Trophoblast cell (in vitro differentiated cells and primary cell): ENCODE measurements at regions not wholly inside any gene's neighbourhood (a gene's known extent, or its start where the extent isn't known, plus 50 kb on each side); places are given as distances from the start of the nearest gene placed in this dataset.
A peak's percentile ranks its signal among the peaks of the same experiment; 100 is the strongest.

Experiments
- DNase-seq, 2 donors: peaks; one replicate each; pipeline ENCODE4 v3.0.0-alpha.2; 2016
- H2AFZ ChIP-seq: 2 replicates; pipeline ENCODE4 v1.6.1; 2013; ENCODE audit warnings: low read length, moderate library complexity, mild to moderate bottlenecking; ENCODE audit not compliant: insufficient read depth, poor library complexity
- H2AK5ac ChIP-seq: 2 replicates; pipeline ENCODE4 v1.6.1; 2013; ENCODE audit warnings: mild to moderate bottlenecking, low read length
- H2BK120ac ChIP-seq: 2 replicates; pipeline ENCODE4 v1.6.1; 2013; ENCODE audit warnings: low read length, mild to moderate bottlenecking, moderate library complexity; ENCODE audit not compliant: insufficient read depth, poor library complexity
- H2BK12ac ChIP-seq: 2 replicates; pipeline ENCODE4 v1.6.1; 2013; ENCODE audit warnings: mild to moderate bottlenecking, low read length, moderate library complexity
- H2BK5ac ChIP-seq: 2 replicates; pipeline ENCODE4 v1.6.1; 2013; ENCODE audit warnings: low read length, low read depth, moderate library complexity, mild to moderate bottlenecking; ENCODE audit not compliant: poor library complexity
- H3K14ac ChIP-seq: 2 replicates; pipeline ENCODE4 v1.6.1; 2013; ENCODE audit warnings: mild to moderate bottlenecking, low read length
- H3K18ac ChIP-seq: 2 replicates; pipeline ENCODE4 v1.6.1; 2013; ENCODE audit warnings: mild to moderate bottlenecking, low read length
- H3K23ac ChIP-seq: 2 replicates; pipeline ENCODE4 v1.6.1; 2013; ENCODE audit warnings: low read length
- H3K27ac ChIP-seq: 2 replicates; pipeline ENCODE4 v1.5.1; 2013; ENCODE audit warnings: low read depth, mild to moderate bottlenecking, inconsistent platforms, low read length, moderate library complexity
- H3K27me3 ChIP-seq: 2 replicates; pipeline ENCODE4 v1.6.1; 2013; ENCODE audit warnings: inconsistent platforms, mild to moderate bottlenecking, low read length, moderate library complexity; ENCODE audit not compliant: insufficient read depth
- H3K36me3 ChIP-seq, 2 experiments: 1 replicate in 1 of 2; 2 replicates in 1 of 2; pipeline ENCODE4 v1.6.1; 2013; ENCODE audit warnings: low read length in 2 of 2, mild to moderate bottlenecking in 2 of 2, moderate library complexity in 1 of 2; ENCODE audit not compliant: insufficient read depth in 2 of 2, control insufficient read depth in 1 of 2
- H3K4ac ChIP-seq: 2 replicates; pipeline ENCODE4 v1.6.1; 2013; ENCODE audit warnings: low read depth, mild to moderate bottlenecking, low read length, moderate library complexity
- H3K4me1 ChIP-seq, 2 experiments: 1 replicate in 1 of 2; 2 replicates in 1 of 2; pipeline ENCODE4 v1.6.1; 2013; ENCODE audit warnings: low read length in 2 of 2, mild to moderate bottlenecking in 2 of 2, moderate library complexity in 1 of 2; ENCODE audit not compliant: insufficient read depth in 2 of 2, control insufficient read depth in 1 of 2
- H3K4me2 ChIP-seq: 2 replicates; pipeline ENCODE4 v1.6.1; 2013; ENCODE audit warnings: inconsistent platforms, mild to moderate bottlenecking, low read length, moderate library complexity
- H3K4me3 ChIP-seq: 2 replicates; pipeline ENCODE4 v1.5.1; 2013; ENCODE audit warnings: mild to moderate bottlenecking, low read depth, low read length, inconsistent platforms
- H3K79me1 ChIP-seq: one replicate; pipeline ENCODE4 v1.6.1; 2013; ENCODE audit warnings: low read length
- H3K79me2 ChIP-seq: 2 replicates; pipeline ENCODE4 v1.6.1; 2013; ENCODE audit warnings: low read length, mild to moderate bottlenecking; ENCODE audit not compliant: control insufficient read depth, insufficient read depth, poor library complexity
- H3K9ac ChIP-seq: 2 replicates; pipeline ENCODE4 v1.6.1; 2013; ENCODE audit warnings: mild to moderate bottlenecking, low read length
- H3K9me3 ChIP-seq: 2 replicates; pipeline ENCODE4 v1.6.1; 2013; ENCODE audit warnings: low read depth, mild to moderate bottlenecking, control low read depth, inconsistent platforms, low read length; ENCODE audit not compliant: insufficient read depth
- H4K12ac ChIP-seq: 2 replicates; pipeline ENCODE4 v1.6.1; 2013; ENCODE audit warnings: low read depth, mild to moderate bottlenecking, low read length, moderate library complexity
- H4K8ac ChIP-seq: 2 replicates; pipeline ENCODE4 v1.6.1; 2013; ENCODE audit warnings: low read depth, mild to moderate bottlenecking, low read length, moderate library complexity
- H4K91ac ChIP-seq: one replicate; pipeline ENCODE4 v1.6.1; 2013; ENCODE audit warnings: low read depth, mild to moderate bottlenecking, low read length, moderate library complexity
- WGBS: extraction: QIAGEN DNeasy Blood & Tissue Kit; methylation state at CpG from one replicate; pipeline ENCODE4 v1.1.7; 2013; ENCODE audit warnings: missing lambda C conversion rate; ENCODE audit not compliant: insufficient read length, insufficient coverage; ENCODE audit errors: extremely low coverage; 5-methylcytosine and 5-hydroxymethylcytosine counted together

DNA sequence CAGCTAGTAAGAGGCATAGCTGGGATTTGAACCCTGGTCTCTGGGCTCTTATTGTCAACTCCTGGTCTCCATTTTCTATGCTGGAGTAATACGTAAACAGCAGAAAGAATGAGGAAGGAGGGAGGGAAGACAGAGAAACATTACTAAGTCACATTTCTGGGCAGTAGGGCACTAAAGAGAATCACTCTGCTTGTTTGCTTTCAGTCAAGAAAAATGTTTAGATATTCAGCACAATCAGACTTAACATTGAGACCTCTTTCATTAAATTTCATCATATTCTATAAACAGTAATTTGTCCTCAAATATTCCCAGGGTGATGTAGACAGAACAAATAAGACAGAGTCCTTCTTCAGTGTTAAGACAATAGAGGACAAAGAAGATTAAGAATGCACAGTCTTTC, 67.7 kb upstream of the BNC1 start:
- no peaks in the 10 kb centered on the region for H3K36me3 ChIP-seq
- H2AK5ac ChIP-seq = no peak overlapping the region
- H3K9ac ChIP-seq = no peak overlapping the region
- peak overlapping the region; percentile 43 for H4K8ac ChIP-seq
- H3K79me1 ChIP-seq = peaks cover 7% of the 10 kb centered on the region
- H4K12ac ChIP-seq = no peak overlapping the region
- no peak overlapping the region for H2AFZ ChIP-seq
- H3K27ac ChIP-seq = peak overlapping the region; percentile 57
- peak overlapping the region; percentile 62 for H2BK120ac ChIP-seq
- DNase-seq = no peak
- peaks cover 3 to 8% of the 10 kb centered on the region in 2 experiments for H3K4me1 ChIP-seq
- no peak overlapping the region for H2BK12ac ChIP-seq
- no peak overlapping the region for H3K4ac ChIP-seq
- H3K18ac ChIP-seq = no peak overlapping the region
- H3K4me2 ChIP-seq = no peak overlapping the region
- H3K9me3 ChIP-seq = no peaks in the 10 kb centered on the region
- no peak overlapping the region for H3K14ac ChIP-seq
- no peak overlapping the region for H2BK5ac ChIP-seq
- H3K79me2 ChIP-seq = peaks cover 2% of the 10 kb centered on the region
- no peak overlapping the region for H3K4me3 ChIP-seq
- WGBS = no CpG with 5 or more reads among the region's 1 CpG
- peak overlapping the region; percentile 37 for H4K91ac ChIP-seq
- no peak overlapping the region for H3K23ac ChIP-seq
- H3K27me3 ChIP-seq = no peaks in the 10 kb centered on the region

DNA sequence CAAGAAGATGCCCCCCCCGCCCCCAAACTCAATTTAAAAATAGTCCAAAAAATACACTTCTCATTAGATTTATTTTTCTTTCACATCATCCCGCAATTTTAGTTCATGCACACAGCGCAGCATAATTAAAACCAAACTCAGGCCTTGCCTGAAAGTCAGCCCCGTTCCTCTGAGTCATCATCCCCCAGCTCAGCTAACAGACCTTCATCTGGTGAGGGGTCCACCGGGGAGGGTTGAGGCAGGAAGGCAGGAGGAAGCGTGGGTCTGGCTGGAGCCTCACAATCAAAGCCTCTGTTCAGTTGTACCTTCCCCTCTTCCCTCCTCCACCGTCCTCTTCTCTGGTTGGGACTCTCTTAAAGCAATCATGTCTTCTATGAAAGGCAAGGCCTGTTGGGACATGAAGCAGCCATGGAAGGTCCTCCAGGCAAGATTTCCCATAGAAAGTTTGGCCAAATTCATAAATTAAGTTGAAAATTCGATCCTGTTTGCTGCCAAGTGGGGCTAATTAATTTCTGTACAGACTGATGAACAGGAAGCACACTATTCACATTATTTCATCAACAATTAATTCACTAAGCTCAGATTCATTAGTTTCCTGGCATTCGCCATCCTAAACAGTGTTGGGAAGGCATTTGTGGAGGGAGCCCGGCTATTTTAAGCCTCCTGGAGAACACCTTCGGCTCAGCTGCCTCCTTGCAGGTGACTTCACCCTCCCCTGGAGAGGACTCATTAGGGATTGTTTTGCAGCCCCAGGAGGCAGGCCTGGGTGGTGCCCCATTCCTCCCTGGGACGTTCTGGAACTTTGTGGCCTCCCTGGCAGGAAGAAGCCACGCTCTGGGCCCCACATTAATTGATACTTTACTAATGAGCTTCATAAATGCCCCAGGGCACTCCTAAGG, 72.3 kb upstream of the BNC1 start:
- Histone ChIP-seq H4K91ac (no peak overlapping the region), H2AFZ (no peak overlapping the region), H3K23ac (no peak overlapping the region), H2BK120ac (no peak overlapping the region), H3K4ac (no peak overlapping the region), H4K12ac (no peak overlapping the region), H2BK5ac (peak overlapping the region; percentile 27), H3K79me2 (peaks cover 2% of the 10 kb centered on the region), H3K14ac (peak overlapping the region; percentile 8), H2AK5ac (no peak overlapping the region), H3K4me3 (no peak overlapping the region), H3K4me1 (peaks cover 3 to 8% of the 10 kb centered on the region in 2 experiments), H3K9ac (no peak overlapping the region), H3K79me1 (peaks cover 9% of the 10 kb centered on the region), H3K27ac (no peak overlapping the region), H3K9me3 (no peaks in the 10 kb centered on the region), H3K18ac (no peak overlapping the region), H3K36me3 (no peaks in the 10 kb centered on the region), H2BK12ac (peak overlapping the region; percentile 77), H3K27me3 (no peaks in the 10 kb centered on the region), H4K8ac (peak overlapping the region; percentile 35), H3K4me2 (no peak overlapping the region)
- WGBS = 100% methylated on average over 1 of the region's 13 CpGs
- no peak for DNase-seq

DNA sequence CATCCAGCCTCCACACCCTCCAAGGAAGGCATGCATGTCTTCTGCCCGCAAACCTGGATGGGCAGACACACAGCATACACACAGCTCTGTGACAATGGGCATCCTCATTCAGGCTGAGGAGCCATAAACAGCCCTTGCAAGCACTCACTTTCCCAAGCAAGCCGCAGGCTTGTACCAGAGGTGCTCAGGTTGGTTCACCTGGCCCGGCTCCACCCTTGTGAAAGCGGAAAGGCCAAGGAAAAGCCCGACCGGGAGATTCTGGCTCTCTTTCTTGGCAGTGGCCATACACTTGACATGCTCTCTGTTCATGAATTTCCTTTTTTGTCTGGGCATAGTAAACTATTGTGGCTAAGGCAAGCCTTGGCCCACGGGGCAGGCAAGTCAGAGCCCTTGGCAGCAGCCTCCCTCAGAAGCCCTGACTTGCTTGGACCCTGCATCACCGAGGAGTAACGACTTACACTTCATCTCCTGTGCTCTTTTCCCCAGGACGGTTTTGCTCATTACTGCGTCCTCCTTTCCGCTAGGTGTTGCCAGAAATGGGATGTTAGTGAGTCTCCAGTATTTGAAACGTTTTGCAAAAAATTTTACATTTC, 74.6 kb upstream of the BNC1 start:
- no peak overlapping the region for H3K18ac ChIP-seq
- H3K27me3 ChIP-seq = no peaks in the 10 kb centered on the region
- H3K9ac ChIP-seq = no peak overlapping the region
- no peak overlapping the region for H2BK5ac ChIP-seq
- H3K4me1 ChIP-seq = peaks cover 3% of the 10 kb centered on the region in 2 experiments
- H3K14ac ChIP-seq = no peak overlapping the region
- peaks cover 5% of the 10 kb centered on the region for H3K79me1 ChIP-seq
- no peak overlapping the region for H4K91ac ChIP-seq
- no peaks in the 10 kb centered on the region for H3K79me2 ChIP-seq
- no CpG with 5 or more reads among the region's 13 CpGs for WGBS
- H3K9me3 ChIP-seq = no peaks in the 10 kb centered on the region
- no peak overlapping the region for H4K8ac ChIP-seq
- H3K4ac ChIP-seq = no peak overlapping the region
- H2AK5ac ChIP-seq = no peak overlapping the region
- H2BK120ac ChIP-seq = no peak overlapping the region
- H3K27ac ChIP-seq = no peak overlapping the region
- no peak overlapping the region for H3K23ac ChIP-seq
- no peak overlapping the region for H3K4me2 ChIP-seq
- H2BK12ac ChIP-seq = no peak overlapping the region
- no peak overlapping the region for H3K4me3 ChIP-seq
- H4K12ac ChIP-seq = no peak overlapping the region
- no peaks in the 10 kb centered on the region for H3K36me3 ChIP-seq
- no peak for DNase-seq
- no peak overlapping the region for H2AFZ ChIP-seq

DNA sequence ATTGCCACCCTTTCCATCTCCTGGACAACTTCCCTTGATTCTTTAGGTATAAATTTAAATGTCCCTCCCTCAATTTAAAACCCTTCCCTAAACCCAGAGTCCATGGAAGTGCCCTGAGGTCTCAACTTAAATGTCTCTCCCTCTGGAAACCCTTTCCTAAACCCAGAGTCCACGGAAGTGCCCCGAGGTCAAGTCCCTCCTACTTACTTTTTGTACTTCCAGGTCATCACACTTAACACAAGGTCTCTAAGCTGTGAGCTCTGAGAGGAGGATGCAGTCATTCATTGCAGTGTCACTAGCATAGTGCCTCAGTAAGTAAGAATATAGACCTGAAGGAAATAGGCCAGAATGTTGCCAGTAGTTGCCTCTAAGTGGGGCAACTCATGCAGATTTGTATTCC, 78.2 kb upstream of the BNC1 start:
- WGBS = no CpG with 5 or more reads among the region's 2 CpGs

More for the DNA sequence above, 78.2 kb upstream of the BNC1 start:
- Histone ChIP-seq H3K9me3 (no peaks in the 10 kb centered on the region), H3K4me1 (no peaks in the 10 kb centered on the region), H3K36me3 (no peaks in the 10 kb centered on the region), H3K4me3 (no peak overlapping the region), H3K18ac (no peak overlapping the region), H4K91ac (no peak overlapping the region), H2AFZ (no peak overlapping the region), H2BK120ac (no peak overlapping the region), H2BK12ac (no peak overlapping the region), H4K12ac (no peak overlapping the region), H3K14ac (no peak overlapping the region), H3K79me2 (no peaks in the 10 kb centered on the region), H3K27me3 (no peaks in the 10 kb centered on the region), H3K9ac (no peak overlapping the region), H3K23ac (no peak overlapping the region), H2BK5ac (no peak overlapping the region), H4K8ac (no peak overlapping the region), H3K79me1 (no peaks in the 10 kb centered on the region), H3K27ac (no peak overlapping the region), H3K4ac (no peak overlapping the region), H2AK5ac (no peak overlapping the region), H3K4me2 (no peak overlapping the region)
- no peak for DNase-seq
